HCT116 (cell line): ENCODE measurements at regions not wholly inside any gene's neighbourhood (a gene's known extent, or its start where the extent isn't known, plus 50 kb on each side); places are given as distances from the start of the nearest gene placed in this dataset.

Source experiments
- ATAC-seq: fragments of 200-7000 bp; cut with Tn5 transposase; 2 replicates; pipeline ENCODE4 v1.9.1; 2020; ENCODE audit warnings: mild to moderate bottlenecking, moderate library complexity
- BruUV-seq: library from RNA; stranded (reverse); fragments of 400-500 nt; replicated peaks from 2 replicates; lab custom pipeline; 2021; lab: Mats Ljungman, UMichigan
- CTCF ChIA-PET: fragments of 300-600 bp; sonication (Branson Sonifier 250); formaldehyde crosslinking; loops from one replicate; lab custom pipeline; 2021; ENCODE audit warnings: antibody characterized with exemption; lab: Charles Lee
- POLR2A ChIA-PET: fragments of 300-600, 350-600 bp; sonication (Branson Sonifier 250); formaldehyde crosslinking; loops from one replicate; lab custom pipeline; 2021; ENCODE audit warnings: antibody characterized with exemption; lab: Charles Lee
- RAD21 ChIA-PET, 2 experiments: fragments of 300-600 bp; sonication (Branson Sonifier 250); formaldehyde crosslinking; loops; one replicate each; lab custom pipeline; 2023; ENCODE audit warnings: low total read pairs in 2 of 2; ENCODE audit not compliant: uncharacterized antibody in 2 of 2, unreplicated experiment in 2 of 2, low non-redundant PET in 1 of 2; lab: Charles Lee
- DNase-seq: peaks from one replicate; pipeline ENCODE4 v3.0.0-alpha.2; 2010; ENCODE audit warnings: low read depth, low spot score
- H2AFZ ChIP-seq: fragments of 200-600 bp; shearing (Covaris generic), sonication (generic); 2 replicates; pipeline ENCODE4 v1.6.1; 2017; ENCODE audit warnings: low read depth, mixed run types, mixed read lengths, antibody characterized with exemption, low read length; ENCODE audit not compliant: poor library complexity, severe bottlenecking
- H3K27ac ChIP-seq: 2 replicates; pipeline ENCODE4 v1.5.1; 2012; ENCODE audit warnings: low read depth, low read length
- H3K27me3 ChIP-seq: fragments of 200-600 bp; sonication (generic); 2 replicates; pipeline ENCODE4 v1.6.1; 2016; ENCODE audit warnings: mixed run types, low read length, mixed read lengths; ENCODE audit not compliant: insufficient read depth
- H3K36me3 ChIP-seq, 2 experiments: fragments of 200-500 bp in 1 of 2; fragments of 200-600 bp in 1 of 2; sonication (Bioruptor generic) in 1 of 2; sonication (generic) in 1 of 2; 2 replicates each; pipeline versions ENCODE4 v1.5.1 to v1.6.1; 2014 to 2016; ENCODE audit warnings: low read length in 2 of 2, inconsistent platforms in 1 of 2, mixed read lengths in 1 of 2, mixed run types in 1 of 2; ENCODE audit not compliant: insufficient read depth in 2 of 2, control insufficient read depth in 1 of 2
- H3K4me1 ChIP-seq, 2 experiments: fragments of 200-600 bp in 1 of 2; sonication (generic) in 1 of 2; 2 replicates each; pipeline versions ENCODE4 v1.5.1 to v1.6.1; 2012 to 2017; ENCODE audit warnings: low read length in 2 of 2, inconsistent platforms in 1 of 2, mild to moderate bottlenecking in 1 of 2, mixed read lengths in 1 of 2, mixed run types in 1 of 2, moderate library complexity in 1 of 2; ENCODE audit not compliant: insufficient read depth in 2 of 2, control insufficient read depth in 1 of 2
- H3K4me2 ChIP-seq: fragments of 200-600 bp; sonication (generic); 2 replicates; pipeline ENCODE4 v1.6.1; 2017; ENCODE audit warnings: mixed run types, low read length, mixed read lengths
- H3K4me3 ChIP-seq, 2 experiments: fragments of 200-600 bp in 1 of 2; sonication (generic) in 1 of 2; replicated peaks in 1 of 2; 2 replicates each; pipeline ENCODE4 v1.5.1; 2011 to 2016; ENCODE audit warnings: low read length in 2 of 2, control low read depth in 1 of 2, low read depth in 1 of 2, mild to moderate bottlenecking in 1 of 2, mixed read lengths in 1 of 2, mixed run types in 1 of 2
- H3K79me2 ChIP-seq: fragments of 200-600 bp; sonication (generic); 2 replicates; pipeline ENCODE4 v1.6.1; 2017; ENCODE audit warnings: mild to moderate bottlenecking, mixed run types, low read length, moderate library complexity, mixed read lengths; ENCODE audit not compliant: insufficient read depth
- H3K9ac ChIP-seq: fragments of 200-600 bp; sonication (generic); 2 replicates; pipeline ENCODE4 v1.6.1; 2016; ENCODE audit warnings: low read length, mixed read lengths
- H3K9me2 ChIP-seq: fragments of 200-600 bp; sonication (generic), shearing (Covaris generic); 2 replicates; pipeline ENCODE4 v1.6.1; 2017; ENCODE audit warnings: mixed run types, mild to moderate bottlenecking, moderate library complexity; ENCODE audit not compliant: insufficient read depth
- H3K9me3 ChIP-seq, 2 experiments: fragments of 200-500 bp in 1 of 2; fragments of 200-600 bp in 1 of 2; sonication (Bioruptor generic) in 1 of 2; sonication (generic) in 1 of 2; 2 replicates each; pipeline ENCODE4 v1.6.1; 2014 to 2017; ENCODE audit warnings: low read length in 2 of 2, mixed read lengths in 2 of 2, inconsistent platforms in 1 of 2, low read depth in 1 of 2, mild to moderate bottlenecking in 1 of 2, mixed run types in 1 of 2, moderate library complexity in 1 of 2; ENCODE audit not compliant: control insufficient read depth in 1 of 2, insufficient read depth in 1 of 2
- H4K20me1 ChIP-seq: fragments of 200-600 bp; sonication (generic), shearing (Covaris generic); 2 replicates; pipeline ENCODE4 v1.6.1; 2017; ENCODE audit warnings: mixed run types, mild to moderate bottlenecking, moderate library complexity; ENCODE audit not compliant: insufficient read depth
- CBX3 ChIP-seq: IDR thresholded peaks from 2 replicates; pipeline ENCODE4 v1.6.1; 2012; ENCODE audit warnings: low read depth
- EGR1 ChIP-seq: IDR thresholded peaks from 2 replicates; pipeline ENCODE4 v1.6.1; 2012; ENCODE audit warnings: low read depth
- ELF1 ChIP-seq: IDR thresholded peaks from 2 replicates; pipeline ENCODE4 v1.6.1; 2012; ENCODE audit warnings: low read depth, borderline replicate concordance
- EZH2 ChIP-seq: fragments of 200-600 bp; sonication (generic); IDR thresholded peaks from 2 replicates; pipeline ENCODE4 v1.6.1; 2017; ENCODE audit warnings: antibody characterized with exemption, mixed run types
- EZH2phosphoT487 ChIP-seq: fragments of 200-600 bp; IDR thresholded peaks from 2 replicates; pipeline ENCODE4 v1.6.1; 2018; ENCODE audit warnings: antibody characterized with exemption, borderline replicate concordance
- FOSL1 ChIP-seq: IDR thresholded peaks from 2 replicates; pipeline ENCODE4 v1.6.1; 2012; ENCODE audit warnings: low read depth
- POLR2A ChIP-seq: IDR thresholded peaks from 2 replicates; pipeline ENCODE4 v1.7.0; 2011; ENCODE audit warnings: borderline replicate concordance; ENCODE audit not compliant: insufficient read depth, insufficient read length; ENCODE audit errors: extremely low read depth
- RAD21 ChIP-seq: IDR thresholded peaks from 2 replicates; pipeline ENCODE4 v1.6.1; 2012; ENCODE audit warnings: low read depth, mild to moderate bottlenecking
- SP1 ChIP-seq: IDR thresholded peaks from 2 replicates; pipeline ENCODE4 v1.6.1; 2012; ENCODE audit warnings: low read depth
- ZFX ChIP-seq: fragments of 450-650 bp; IDR thresholded peaks from 2 replicates; pipeline ENCODE4 v1.6.1; 2017
- ZNF274 ChIP-seq: fragments of 200-500 bp; sonication (Bioruptor generic); IDR thresholded peaks from 2 replicates; pipeline ENCODE4 v1.6.1; 2014; ENCODE audit warnings: mild to moderate bottlenecking, low read depth, low read length, inconsistent platforms
- intact Hi-C: fragments of 100-400 bp; cut with micrococcal nuclease; formaldehyde crosslinking; loops from 2 replicates; pipeline ENCODE4 v1.10.0; 2022
- TF ChIP-seq, protein P1 (sequence below): IDR thresholded peaks from 2 replicates; pipeline ENCODE4 v1.6.1; 2011; ENCODE audit warnings: mild to moderate bottlenecking, low read length, moderate library complexity; ENCODE audit not compliant: insufficient replicate concordance; ENCODE audit errors: extremely low read depth
- TF ChIP-seq, protein P2 (sequence below), 3 experiments: fragments of 200-600 bp in 1 of 3; sonication (generic) in 1 of 3; IDR thresholded peaks in 2 of 3; conservative IDR thresholded peaks in 1 of 3; 2 replicates each; pipeline ENCODE4 v1.5.1; 2012 to 2017; ENCODE audit warnings: low read depth in 2 of 3, low read length in 2 of 3, antibody characterized with exemption in 1 of 3, borderline replicate concordance in 1 of 3, control low read depth in 1 of 3, mild to moderate bottlenecking in 1 of 3, mixed read lengths in 1 of 3, mixed run types in 1 of 3, moderate library complexity in 1 of 3; ENCODE audit not compliant: insufficient read depth in 1 of 3

DNA sequence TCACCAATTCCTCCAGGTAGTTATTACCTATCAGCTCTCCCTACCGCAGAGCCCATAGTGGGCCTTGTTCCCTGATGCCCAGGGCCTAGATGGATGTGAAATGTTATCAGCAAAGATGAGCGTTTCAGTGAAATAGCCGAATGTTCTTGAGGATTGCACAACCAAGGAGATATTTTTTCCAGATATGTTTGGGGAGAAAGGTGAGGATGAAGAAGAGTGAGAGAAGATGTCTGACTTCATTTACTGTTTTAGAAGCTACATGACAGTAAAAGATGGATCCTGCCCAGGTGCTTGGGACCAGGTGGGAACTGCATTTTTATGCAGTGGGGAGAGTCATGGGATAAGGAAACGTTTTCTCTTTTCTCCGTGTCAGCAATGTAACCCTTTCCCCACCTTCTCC, 231.7 kb upstream of the C1orf174 start:
- no peaks in the 10 kb centered on the region for H3K4me1 ChIP-seq
- no peak overlapping the region for H2AFZ ChIP-seq
- intact Hi-C loops = no loop called here
- H3K9me2 ChIP-seq = no peaks in the 10 kb centered on the region
- POLR2A ChIA-PET = no interaction called here
- H3K79me2 ChIP-seq = no peaks in the 10 kb centered on the region
- no peak overlapping the region for H3K4me3 ChIP-seq
- H3K27me3 ChIP-seq = no peaks in the 10 kb centered on the region
- no peaks in the 10 kb centered on the region for H3K36me3 ChIP-seq
- no peak overlapping the region for H3K27ac ChIP-seq
- ATAC-seq (no peak), DNase-seq (no peak)
- no TSS peak for BruUV-seq
- no peaks in the 10 kb centered on the region for H3K9me3 ChIP-seq
- H4K20me1 ChIP-seq = no peaks in the 10 kb centered on the region
- H3K9ac ChIP-seq = no peak overlapping the region
- RAD21 ChIA-PET = no interaction called here
- CTCF ChIA-PET = no interaction called here
- TF ChIP-seq EGR1 (no peak), ZFX (no peak), ELF1 (no peak), POLR2A (no peak), EZH2phosphoT487 (no peak), SP1 (no peak), RAD21 (no peak), ZNF274 (no peak), EZH2 (no peak), CBX3 (no peak), FOSL1 (no peak)
- TF ChIP-seq, protein P1, sequence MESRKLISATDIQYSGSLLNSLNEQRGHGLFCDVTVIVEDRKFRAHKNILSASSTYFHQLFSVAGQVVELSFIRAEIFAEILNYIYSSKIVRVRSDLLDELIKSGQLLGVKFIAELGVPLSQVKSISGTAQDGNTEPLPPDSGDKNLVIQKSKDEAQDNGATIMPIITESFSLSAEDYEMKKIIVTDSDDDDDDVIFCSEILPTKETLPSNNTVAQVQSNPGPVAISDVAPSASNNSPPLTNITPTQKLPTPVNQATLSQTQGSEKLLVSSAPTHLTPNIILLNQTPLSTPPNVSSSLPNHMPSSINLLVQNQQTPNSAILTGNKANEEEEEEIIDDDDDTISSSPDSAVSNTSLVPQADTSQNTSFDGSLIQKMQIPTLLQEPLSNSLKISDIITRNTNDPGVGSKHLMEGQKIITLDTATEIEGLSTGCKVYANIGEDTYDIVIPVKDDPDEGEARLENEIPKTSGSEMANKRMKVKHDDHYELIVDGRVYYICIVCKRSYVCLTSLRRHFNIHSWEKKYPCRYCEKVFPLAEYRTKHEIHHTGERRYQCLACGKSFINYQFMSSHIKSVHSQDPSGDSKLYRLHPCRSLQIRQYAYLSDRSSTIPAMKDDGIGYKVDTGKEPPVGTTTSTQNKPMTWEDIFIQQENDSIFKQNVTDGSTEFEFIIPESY = no peak
- TF ChIP-seq, protein P2, sequence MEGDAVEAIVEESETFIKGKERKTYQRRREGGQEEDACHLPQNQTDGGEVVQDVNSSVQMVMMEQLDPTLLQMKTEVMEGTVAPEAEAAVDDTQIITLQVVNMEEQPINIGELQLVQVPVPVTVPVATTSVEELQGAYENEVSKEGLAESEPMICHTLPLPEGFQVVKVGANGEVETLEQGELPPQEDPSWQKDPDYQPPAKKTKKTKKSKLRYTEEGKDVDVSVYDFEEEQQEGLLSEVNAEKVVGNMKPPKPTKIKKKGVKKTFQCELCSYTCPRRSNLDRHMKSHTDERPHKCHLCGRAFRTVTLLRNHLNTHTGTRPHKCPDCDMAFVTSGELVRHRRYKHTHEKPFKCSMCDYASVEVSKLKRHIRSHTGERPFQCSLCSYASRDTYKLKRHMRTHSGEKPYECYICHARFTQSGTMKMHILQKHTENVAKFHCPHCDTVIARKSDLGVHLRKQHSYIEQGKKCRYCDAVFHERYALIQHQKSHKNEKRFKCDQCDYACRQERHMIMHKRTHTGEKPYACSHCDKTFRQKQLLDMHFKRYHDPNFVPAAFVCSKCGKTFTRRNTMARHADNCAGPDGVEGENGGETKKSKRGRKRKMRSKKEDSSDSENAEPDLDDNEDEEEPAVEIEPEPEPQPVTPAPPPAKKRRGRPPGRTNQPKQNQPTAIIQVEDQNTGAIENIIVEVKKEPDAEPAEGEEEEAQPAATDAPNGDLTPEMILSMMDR (IDR thresholded peaks at IDR 0.05 in 2 of 3, conservative IDR thresholded peaks at IDR 0.05 in 1 of 3; ENCODE audit: borderline replicate concordance in 1 of 3, insufficient read depth in 1 of 3, low read depth in 2 of 3, low read length in 2 of 3) = no peak
- no peak overlapping the region for H3K4me2 ChIP-seq
